ENCODE measurements at regions not wholly inside any gene's neighbourhood (a gene's known extent, or its start where the extent isn't known, plus 50 kb on each side); places are given as distances from the start of the nearest gene placed in this dataset.

- Histone ChIP-seq H3K36me3 (ENCODE audit: control insufficient read depth in 2 of 2, insufficient read depth in 2 of 2, low read length in 1 of 2) (no peaks in the 10 kb centered on the region), H3K4me2 (ENCODE audit: control insufficient read depth, insufficient read depth) (no peak overlapping the region), H3K4me1 (ENCODE audit: control insufficient read depth, insufficient read depth, low read length) (no peaks in the 10 kb centered on the region), H4K20me1 (ENCODE audit: control insufficient read depth, insufficient read depth) (no peaks in the 10 kb centered on the region), H2AFZ (ENCODE audit: control insufficient read depth, low read depth, low read length) (no peak overlapping the region), H3K4me3 (no peak overlapping the region), H3K27ac (ENCODE audit: control insufficient read depth, insufficient read depth) (no peak overlapping the region), H3K79me2 (ENCODE audit: control insufficient read depth, insufficient read depth, low read length) (no peaks in the 10 kb centered on the region), H3K27me3 (replicated peaks in 1 of 2; ENCODE audit: control insufficient read depth in 2 of 2, insufficient read depth in 2 of 2, low read length in 1 of 2) (no peaks in the 10 kb centered on the region), H3K9me3 (replicated peaks; ENCODE audit: control insufficient read depth, insufficient read depth, low read length) (no peaks in the 10 kb centered on the region; the same call in 2 of the 3 replicates), H3K9ac (ENCODE audit: control insufficient read depth, insufficient read depth, low read length) (no peak overlapping the region)
- no peak for DNase-seq (ENCODE audit: low read depth, low spot score)
- ATAC-seq = no peak
- TF ChIP-seq, protein P1, sequence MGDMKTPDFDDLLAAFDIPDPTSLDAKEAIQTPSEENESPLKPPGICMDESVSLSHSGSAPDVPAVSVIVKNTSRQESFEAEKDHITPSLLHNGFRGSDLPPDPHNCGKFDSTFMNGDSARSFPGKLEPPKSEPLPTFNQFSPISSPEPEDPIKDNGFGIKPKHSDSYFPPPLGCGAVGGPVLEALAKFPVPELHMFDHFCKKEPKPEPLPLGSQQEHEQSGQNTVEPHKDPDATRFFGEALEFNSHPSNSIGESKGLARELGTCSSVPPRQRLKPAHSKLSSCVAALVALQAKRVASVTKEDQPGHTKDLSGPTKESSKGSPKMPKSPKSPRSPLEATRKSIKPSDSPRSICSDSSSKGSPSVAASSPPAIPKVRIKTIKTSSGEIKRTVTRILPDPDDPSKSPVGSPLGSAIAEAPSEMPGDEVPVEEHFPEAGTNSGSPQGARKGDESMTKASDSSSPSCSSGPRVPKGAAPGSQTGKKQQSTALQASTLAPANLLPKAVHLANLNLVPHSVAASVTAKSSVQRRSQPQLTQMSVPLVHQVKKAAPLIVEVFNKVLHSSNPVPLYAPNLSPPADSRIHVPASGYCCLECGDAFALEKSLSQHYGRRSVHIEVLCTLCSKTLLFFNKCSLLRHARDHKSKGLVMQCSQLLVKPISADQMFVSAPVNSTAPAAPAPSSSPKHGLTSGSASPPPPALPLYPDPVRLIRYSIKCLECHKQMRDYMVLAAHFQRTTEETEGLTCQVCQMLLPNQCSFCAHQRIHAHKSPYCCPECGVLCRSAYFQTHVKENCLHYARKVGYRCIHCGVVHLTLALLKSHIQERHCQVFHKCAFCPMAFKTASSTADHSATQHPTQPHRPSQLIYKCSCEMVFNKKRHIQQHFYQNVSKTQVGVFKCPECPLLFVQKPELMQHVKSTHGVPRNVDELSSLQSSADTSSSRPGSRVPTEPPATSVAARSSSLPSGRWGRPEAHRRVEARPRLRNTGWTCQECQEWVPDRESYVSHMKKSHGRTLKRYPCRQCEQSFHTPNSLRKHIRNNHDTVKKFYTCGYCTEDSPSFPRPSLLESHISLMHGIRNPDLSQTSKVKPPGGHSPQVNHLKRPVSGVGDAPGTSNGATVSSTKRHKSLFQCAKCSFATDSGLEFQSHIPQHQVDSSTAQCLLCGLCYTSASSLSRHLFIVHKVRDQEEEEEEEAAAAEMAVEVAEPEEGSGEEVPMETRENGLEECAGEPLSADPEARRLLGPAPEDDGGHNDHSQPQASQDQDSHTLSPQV (IDR thresholded peaks at IDR 0.05) = no peak
- no peak for TF ChIP-seq IKZF2 (IDR thresholded peaks at IDR 0.05)
- TF ChIP-seq, protein P2, sequence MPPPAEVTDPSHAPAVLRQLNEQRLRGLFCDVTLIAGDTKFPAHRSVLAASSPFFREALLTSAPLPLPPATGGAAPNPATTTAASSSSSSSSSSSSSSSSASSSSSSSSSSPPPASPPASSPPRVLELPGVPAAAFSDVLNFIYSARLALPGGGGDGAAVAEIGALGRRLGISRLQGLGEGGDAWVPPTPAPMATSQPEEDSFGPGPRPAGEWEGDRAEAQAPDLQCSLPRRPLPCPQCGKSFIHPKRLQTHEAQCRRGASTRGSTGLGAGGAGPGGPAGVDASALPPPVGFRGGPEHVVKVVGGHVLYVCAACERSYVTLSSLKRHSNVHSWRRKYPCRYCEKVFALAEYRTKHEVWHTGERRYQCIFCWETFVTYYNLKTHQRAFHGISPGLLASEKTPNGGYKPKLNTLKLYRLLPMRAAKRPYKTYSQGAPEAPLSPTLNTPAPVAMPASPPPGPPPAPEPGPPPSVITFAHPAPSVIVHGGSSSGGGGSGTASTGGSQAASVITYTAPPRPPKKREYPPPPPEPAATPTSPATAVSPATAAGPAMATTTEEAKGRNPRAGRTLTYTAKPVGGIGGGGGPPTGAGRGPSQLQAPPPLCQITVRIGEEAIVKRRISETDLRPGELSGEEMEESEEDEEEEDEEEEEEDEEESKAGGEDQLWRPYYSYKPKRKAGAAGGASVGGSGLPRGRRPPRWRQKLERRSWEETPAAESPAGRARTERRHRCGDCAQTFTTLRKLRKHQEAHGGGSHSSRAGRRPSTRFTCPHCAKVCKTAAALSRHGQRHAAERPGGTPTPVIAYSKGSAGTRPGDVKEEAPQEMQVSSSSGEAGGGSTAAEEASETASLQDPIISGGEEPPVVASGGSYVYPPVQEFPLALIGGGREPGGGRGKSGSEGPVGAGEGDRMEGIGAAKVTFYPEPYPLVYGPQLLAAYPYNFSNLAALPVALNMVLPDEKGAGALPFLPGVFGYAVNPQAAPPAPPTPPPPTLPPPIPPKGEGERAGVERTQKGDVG (CRISPR knock-in tag; IDR thresholded peaks at IDR 0.05) = no peak
- no TSS peak for BruUV-seq (replicated peaks)
- POLR2A ChIA-PET = no interaction called here
- intact Hi-C loops (cut with micrococcal nuclease; ENCODE audit: unreplicated experiment) (no loop called here), in situ Hi-C loops (cut with MboI) (no loop called here)
- FAIRE-seq = no peak
- RAD21 ChIA-PET (ENCODE audit: unreplicated experiment) = no interaction called here
- WGBS (ENCODE audit: insufficient coverage, insufficient replicate concordance, low lambda C conversion rate, missing lambda C conversion rate) = 22% methylated on average over 14 of the region's 14 CpGs
- CTCF ChIA-PET = interaction anchor here (0.9 kb wide), 1 partner anchor 182 kb away, joined by 3 read pairs; no protein-coding TSS in a partner anchor
- SMC1A ChIA-PET (ENCODE audit: uncharacterized antibody, unreplicated experiment) = no interaction called here
These were observed 136.2 kb downstream of the HMX1 start for GRCh38 chr4:8735236-8736089.
